Cerebellar nuclear complex (tissue), 1 donor: ENCODE measurements at regions not wholly inside any gene's neighbourhood (a gene's known extent, or its start where the extent isn't known, plus 50 kb on each side); places are given as distances from the start of the nearest gene placed in this dataset.

Experiments
- DNase-seq, 2 experiments: peaks; one replicate each; lab custom pipeline; 2025; lab: John Stamatoyannopoulos, UW

- DNase-seq, result no peak
Measured at GRCh38 chr16:79444572-79444971, 156.0 kb downstream of the MAF start.

GRCh38 chr16:79439901-79440300, 160.6 kb downstream of the MAF start:
- no peak for DNase-seq

GRCh38 chr16:79437764-79438751, 162.5 kb downstream of the MAF start:
- DNase-seq, result peak in 1 of 2 experiments; percentile 22

- no peak for DNase-seq
Measured at GRCh38 chr16:79436885-79437284, 163.7 kb downstream of the MAF start.

- no peak for DNase-seq
Measured at GRCh38 chr16:79434771-79435170, 165.8 kb downstream of the MAF start.

- DNase-seq, result no peak
Measured at GRCh38 chr16:79434092-79434491, 166.4 kb downstream of the MAF start.

- DNase-seq, result no peak
Measured at GRCh38 chr16:79431923-79432322, 168.6 kb downstream of the MAF start.

GRCh38 chr16:79430191-79430678, 170.3 kb downstream of the MAF start:
- DNase-seq, result peak in 1 of 2 experiments; percentile 36

GRCh38 chr16:79429381-79430190, 171.0 kb downstream of the MAF start:
- DNase-seq, result peak in 1 of 2 experiments; percentile 71

GRCh38 chr16:79426663-79427062, 173.9 kb downstream of the MAF start:
- no peak for DNase-seq

- no peak for DNase-seq
Measured at GRCh38 chr16:79422064-79422463, 178.5 kb downstream of the MAF start.

- no peak for DNase-seq
Measured at GRCh38 chr16:79421126-79421525, 179.4 kb downstream of the MAF start.

GRCh38 chr16:79420493-79420892, 180.0 kb downstream of the MAF start:
- DNase-seq, result no peak

- no peak for DNase-seq
Measured at GRCh38 chr16:79419148-79419547, 181.4 kb downstream of the MAF start.

- no peak for DNase-seq
Measured at GRCh38 chr16:79417601-79418008, 182.9 kb downstream of the MAF start.

- DNase-seq, result no peak
Measured at GRCh38 chr16:79415983-79416640, 184.4 kb downstream of the MAF start.

GRCh38 chr16:79412783-79413225, 187.7 kb downstream of the MAF start:
- DNase-seq, result no peak

- no peak for DNase-seq
Measured at GRCh38 chr16:79411805-79412204, 188.7 kb downstream of the MAF start.

- DNase-seq, result no peak
Measured at GRCh38 chr16:79411357-79411756, 189.2 kb downstream of the MAF start.

GRCh38 chr16:79409978-79410377, 190.6 kb downstream of the MAF start:
- DNase-seq, result no peak

GRCh38 chr16:79408355-79408754, 192.2 kb downstream of the MAF start:
- no peak for DNase-seq
